IMR-90 (cell line): ENCODE measurements at regions not wholly inside any gene's neighbourhood (a gene's known extent, or its start where the extent isn't known, plus 50 kb on each side); places are given as distances from the start of the nearest gene placed in this dataset.
A peak's percentile ranks its signal among the peaks of the same experiment; 100 is the strongest.

Source experiments
- ATAC-seq: fragments of 200-7000 bp; cut with Tn5 transposase; 2 replicates; pipeline ENCODE4 v1.9.1; 2020; ENCODE audit warnings: low read depth, mild to moderate bottlenecking, moderate library complexity
- BruUV-seq: library from RNA; stranded (reverse); fragments of 400-500 nt; replicated peaks from 2 replicates; lab custom pipeline; 2021; lab: Mats Ljungman, UMichigan
- CTCF ChIA-PET: fragments of 300-600 bp; formaldehyde crosslinking; extraction: SDS; loops from one replicate; lab custom pipeline; 2021; ENCODE audit warnings: antibody characterized with exemption; lab: Yijun Ruan, JAX
- POLR2A ChIA-PET: fragments of 300-600 bp; sonication (Branson Sonifier 250); formaldehyde crosslinking; loops from one replicate; lab custom pipeline; 2022; ENCODE audit warnings: antibody characterized with exemption; ENCODE audit not compliant: unreplicated experiment; lab: Charles Lee
- DNase-seq: peaks from one replicate; pipeline ENCODE4 v3.0.0; 2013
- H2AFZ ChIP-seq: replicated peaks from 2 replicates; pipeline ENCODE3; 2013; ENCODE audit warnings: low read length, mild to moderate bottlenecking; ENCODE audit not compliant: poor library complexity
- H2AK5ac ChIP-seq: 2 replicates; pipeline ENCODE4 v1.6.1; 2013; ENCODE audit warnings: low read depth, low read length, inconsistent platforms
- H2AK9ac ChIP-seq: replicated peaks from 2 replicates; pipeline ENCODE3; 2013; ENCODE audit warnings: mild to moderate bottlenecking, low read depth, low read length, moderate library complexity; ENCODE audit not compliant: poor library complexity
- H2BK120ac ChIP-seq: 2 replicates; pipeline ENCODE4 v1.6.1; 2013; ENCODE audit warnings: low read depth, low read length, inconsistent platforms
- H2BK15ac ChIP-seq: 3 replicates; pipeline ENCODE4 v1.6.1; 2013; ENCODE audit warnings: low read depth, low read length, inconsistent platforms
- H2BK20ac ChIP-seq: 2 replicates; pipeline ENCODE4 v1.6.1; 2013; ENCODE audit warnings: low read depth, mild to moderate bottlenecking, inconsistent platforms, low read length, moderate library complexity
- H2BK5ac ChIP-seq: 2 replicates; pipeline ENCODE4 v1.6.1; 2013; ENCODE audit warnings: mild to moderate bottlenecking, low read depth, low read length, inconsistent platforms; ENCODE audit not compliant: poor library complexity, severe bottlenecking
- H3K14ac ChIP-seq: replicated peaks from 2 replicates; pipeline ENCODE4 v1.6.1; 2013; ENCODE audit warnings: low read depth, low read length, inconsistent platforms
- H3K18ac ChIP-seq: 2 replicates; pipeline ENCODE4 v1.6.1; 2013; ENCODE audit warnings: low read depth, low read length, control low read depth
- H3K23ac ChIP-seq: 2 replicates; pipeline ENCODE4 v1.6.1; 2013; ENCODE audit warnings: low read depth, low read length, inconsistent platforms
- H3K27ac ChIP-seq: 2 replicates; pipeline ENCODE4 v1.5.1; 2013; ENCODE audit warnings: mild to moderate bottlenecking, control low read depth, low read length; ENCODE audit not compliant: insufficient read depth
- H3K27me3 ChIP-seq: 2 replicates; pipeline ENCODE4 v1.6.1; 2013; ENCODE audit warnings: low read length; ENCODE audit not compliant: control insufficient read depth, insufficient read depth
- H3K36me3 ChIP-seq: 2 replicates; pipeline ENCODE4 v1.6.1; 2013; ENCODE audit warnings: low read length, mixed read lengths; ENCODE audit not compliant: control insufficient read depth, insufficient read depth
- H3K4ac ChIP-seq: 2 replicates; pipeline ENCODE4 v1.6.1; 2013; ENCODE audit warnings: low read depth, low read length, inconsistent platforms
- H3K4me1 ChIP-seq: 2 replicates; pipeline ENCODE4 v1.6.1; 2013; ENCODE audit warnings: low read length, mixed read lengths; ENCODE audit not compliant: control insufficient read depth, insufficient read depth
- H3K4me2 ChIP-seq: 2 replicates; pipeline ENCODE4 v1.6.1; 2013; ENCODE audit warnings: low read depth, mild to moderate bottlenecking, control low read depth, low read length, moderate library complexity
- H3K4me3 ChIP-seq: 2 replicates; pipeline ENCODE4 v1.5.1; 2013; ENCODE audit warnings: low read depth, mild to moderate bottlenecking, control low read depth, low read length, moderate library complexity; ENCODE audit not compliant: insufficient read depth
- H3K56ac ChIP-seq: 2 replicates; pipeline ENCODE4 v1.6.1; 2013; ENCODE audit warnings: low read length, inconsistent platforms; ENCODE audit not compliant: insufficient read depth; ENCODE audit errors: extremely low read depth
- H3K79me1 ChIP-seq, 2 experiments: 2 replicates each; pipeline ENCODE4 v1.6.1; 2013; ENCODE audit warnings: low read length in 2 of 2, inconsistent platforms in 1 of 2, low read depth in 1 of 2
- H3K9ac ChIP-seq: 2 replicates; pipeline ENCODE4 v1.6.1; 2013; ENCODE audit warnings: low read depth, low read length, control low read depth
- H3K9me1 ChIP-seq: 2 replicates; pipeline ENCODE4 v1.6.1; 2013; ENCODE audit warnings: low read length, inconsistent platforms; ENCODE audit not compliant: insufficient read depth
- H3K9me3 ChIP-seq: 2 replicates; pipeline ENCODE4 v1.6.1; 2013; ENCODE audit warnings: low read length; ENCODE audit not compliant: control insufficient read depth, insufficient read depth
- H4K20me1 ChIP-seq: 2 replicates; pipeline ENCODE4 v1.6.1; 2013; ENCODE audit warnings: low read length, inconsistent platforms; ENCODE audit not compliant: insufficient read depth
- H4K5ac ChIP-seq: 2 replicates; pipeline ENCODE4 v1.6.1; 2013; ENCODE audit warnings: mild to moderate bottlenecking, low read depth, low read length, control low read depth
- H4K8ac ChIP-seq, 2 experiments: 2 replicates each; pipeline ENCODE4 v1.6.1; 2013; ENCODE audit warnings: low read depth in 2 of 2, low read length in 2 of 2, control low read depth in 1 of 2, inconsistent platforms in 1 of 2
- H4K91ac ChIP-seq: 2 replicates; pipeline ENCODE4 v1.6.1; 2013; ENCODE audit warnings: low read depth, low read length, inconsistent platforms; ENCODE audit not compliant: insufficient read depth
- BHLHE40 ChIP-seq: fragments of 150-350 bp; IDR thresholded peaks from 2 replicates; pipeline ENCODE4 v1.6.1; 2016; ENCODE audit warnings: mild to moderate bottlenecking, low read depth, low read length
- CEBPB ChIP-seq: IDR thresholded peaks from 2 replicates; pipeline ENCODE4 v1.6.1; 2012; ENCODE audit warnings: low read depth, low read length, improper control_type of control experiment
- CHD1 ChIP-seq: IDR thresholded peaks from 2 replicates; pipeline ENCODE4 v1.6.1; 2012; ENCODE audit warnings: low read depth, low read length, improper control_type of control experiment
- CTCF ChIP-seq: conservative IDR thresholded peaks from 2 replicates; pipeline ENCODE4 v1.5.1; 2012; ENCODE audit warnings: mild to moderate bottlenecking, low read depth, low read length, improper control_type of control experiment
- ELK1 ChIP-seq: fragments of 150-350 bp; IDR thresholded peaks from 2 replicates; pipeline ENCODE4 v1.6.1; 2016; ENCODE audit warnings: low read depth, mild to moderate bottlenecking, low read length, moderate library complexity, borderline replicate concordance
- FOS ChIP-seq: fragments of 150-350 bp; IDR thresholded peaks from 2 replicates; pipeline ENCODE4 v1.6.1; 2016; ENCODE audit warnings: low read depth, low read length
- MAFK ChIP-seq: IDR thresholded peaks from 2 replicates; pipeline ENCODE4 v1.6.1; 2012; ENCODE audit warnings: low read depth, low read length, improper control_type of control experiment
- MAZ ChIP-seq: IDR thresholded peaks from 2 replicates; pipeline ENCODE4 v1.6.1; 2012; ENCODE audit warnings: low read depth, mild to moderate bottlenecking, low read length, improper control_type of control experiment, moderate library complexity, borderline replicate concordance
- MXI1 ChIP-seq: IDR thresholded peaks from 2 replicates; pipeline ENCODE4 v1.6.1; 2012; ENCODE audit warnings: low read depth, mild to moderate bottlenecking, low read length, moderate library complexity, borderline replicate concordance
- NFE2L2 ChIP-seq: fragments of 150-350 bp; IDR thresholded peaks from 2 replicates; pipeline ENCODE4 v1.6.1; 2016; ENCODE audit warnings: low read depth, mild to moderate bottlenecking, low read length
- POLR2A ChIP-seq: IDR thresholded peaks from 2 replicates; pipeline ENCODE4 v1.6.1; 2012; ENCODE audit warnings: mild to moderate bottlenecking, low read depth, low read length
- RAD21 ChIP-seq: IDR thresholded peaks from 2 replicates; pipeline ENCODE4 v1.6.1; 2012; ENCODE audit warnings: low read length, improper control_type of control experiment
- RCOR1 ChIP-seq: IDR thresholded peaks from 2 replicates; pipeline ENCODE4 v1.6.1; 2012; ENCODE audit warnings: mild to moderate bottlenecking, low read length, improper control_type of control experiment; ENCODE audit not compliant: insufficient replicate concordance
- RFX5 ChIP-seq: IDR thresholded peaks from 2 replicates; pipeline ENCODE4 v1.8.0; 2012; ENCODE audit warnings: low read depth, mild to moderate bottlenecking, low read length, moderate library complexity
- WGBS, 2 experiments: methylation state at CpG; one replicate each; pipeline versions ENCODE4 v1.1.5 to v1.1.7; 2013; ENCODE audit warnings: missing lambda C conversion rate in 2 of 2; ENCODE audit not compliant: insufficient read length in 1 of 2; ENCODE audit errors: extremely low coverage in 2 of 2; 5-methylcytosine and 5-hydroxymethylcytosine counted together
- dilution Hi-C: fragments of 300-500 bp; cut with HindIII; formaldehyde crosslinking; loops from one replicate; pipeline ENCODE4 v1.14.3; 2018; ENCODE audit warnings: low sequenced_read_pairs; ENCODE audit not compliant: unreplicated experiment
- in situ Hi-C: fragments of 300-500 bp; cut with MboI; formaldehyde crosslinking; loops from 3 replicates; pipeline ENCODE4 v1.14.3; 2019; ENCODE audit warnings: low sequenced_read_pairs, inconsistent platforms, mixed read lengths
- intact Hi-C: fragments of 100-400 bp; cut with micrococcal nuclease; formaldehyde crosslinking; loops from 2 replicates; pipeline ENCODE4 v1.10.0; 2022

- Histone ChIP-seq H3K4me2 (peak overlapping the region; percentile 31; the same call in 1 of the 2 replicates), H3K9ac (no peak overlapping the region), H3K4me1 (no peaks in the 10 kb centered on the region; the same call in 1 of the 2 replicates), H3K27ac (no peak overlapping the region), H3K18ac (no peak overlapping the region; the same call in 1 of the 2 replicates), H3K27me3 (no peaks in the 10 kb centered on the region), H3K4ac (peak overlapping the region; percentile 22; the same call in 1 of the 2 replicates), H4K20me1 (no peaks in the 10 kb centered on the region), H2AK5ac (no peak overlapping the region), H2BK120ac (peak overlapping the region; percentile 68; the same call in 1 of the 2 replicates), H2AFZ (no peak overlapping the region), H4K91ac (no peak overlapping the region), H3K9me1 (peaks cover 3% of the 10 kb centered on the region), H3K56ac (no peak overlapping the region), H3K36me3 (no peaks in the 10 kb centered on the region), H2AK9ac (no peak overlapping the region), H2BK20ac (peak overlapping the region; percentile 61; the same call in 1 of the 2 replicates), H4K5ac (no peak overlapping the region), H4K8ac (peak overlapping the region in 1 of 2 experiments; percentile 3; a peak in 1 of 4 replicates), H2BK15ac (peak overlapping the region; percentile 0; the same call in 1 of the 3 replicates), H2BK5ac (peak overlapping the region; percentile 44), H3K9me3 (no peaks in the 10 kb centered on the region), H3K14ac (peak overlapping the region; percentile 42), H3K79me1 (peaks cover 3 to 14% of the 10 kb centered on the region in 2 experiments; a peak in 3 of 4 replicates), H3K4me3 (no peak overlapping the region), H3K23ac (no peak overlapping the region)
- TF ChIP-seq CEBPB (no peak), CTCF (no peak), MAZ (no peak), ELK1 (no peak), FOS (peak; percentile 86), RAD21 (no peak), MAFK (no peak), BHLHE40 (peak; percentile 34; the same call in 1 of the 2 replicates), POLR2A (no peak), RCOR1 (no peak), MXI1 (no peak), CHD1 (no peak), RFX5 (no peak), NFE2L2 (no peak)
- peak; percentile 91 for DNase-seq
- peak; percentile 53 for ATAC-seq
- in situ Hi-C loops: loop anchor here (5.0 kb wide), 1 partner anchor 80 kb away; no protein-coding TSS in a partner anchor
- intact Hi-C loops: no loop called here
- WGBS, 2 experiments: no CpG with 5 or more reads among the region's 2 CpGs
- CTCF ChIA-PET: no interaction called here
- BruUV-seq: no TSS peak
- POLR2A ChIA-PET: no interaction called here
- dilution Hi-C loops: no loop called here
Observed at GRCh38 chr3:98977520-98977919, 76.0 kb upstream of the DCBLD2 start.
